ENCODE measurements at regions not wholly inside any gene's neighbourhood (a gene's known extent, or its start where the extent isn't known, plus 50 kb on each side); places are given as distances from the start of the nearest gene placed in this dataset.

DNA sequence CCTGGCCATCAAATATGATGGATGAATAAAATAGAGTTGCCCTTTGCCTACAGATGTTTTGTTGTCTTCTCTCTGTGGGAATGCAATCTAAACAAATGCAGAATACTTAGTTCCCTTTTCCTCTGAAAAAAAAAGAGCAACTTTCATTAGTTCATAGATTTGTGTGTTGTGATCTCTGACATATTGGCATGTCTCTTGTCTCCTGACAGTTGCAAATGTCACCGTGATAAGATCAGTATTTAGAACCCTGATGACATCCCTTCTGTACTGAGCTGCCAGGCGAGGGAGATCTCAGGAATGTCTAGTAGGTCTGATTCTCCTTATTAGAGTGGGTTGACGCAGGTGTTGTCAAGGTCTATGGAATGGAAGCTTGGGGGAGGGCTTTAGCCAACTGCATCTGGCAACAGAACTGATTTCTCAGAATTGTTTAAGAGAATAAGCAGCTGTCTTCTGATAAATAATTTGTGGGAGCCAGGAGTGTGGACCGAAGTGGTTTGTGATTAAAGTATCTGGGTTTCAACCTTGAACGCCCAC lies 130.4 kb downstream of the GALR1 start:
- TF ChIP-seq POLR2AphosphoS5 (IDR thresholded peaks at IDR 0.05) = no peak
- TF ChIP-seq, protein P1, sequence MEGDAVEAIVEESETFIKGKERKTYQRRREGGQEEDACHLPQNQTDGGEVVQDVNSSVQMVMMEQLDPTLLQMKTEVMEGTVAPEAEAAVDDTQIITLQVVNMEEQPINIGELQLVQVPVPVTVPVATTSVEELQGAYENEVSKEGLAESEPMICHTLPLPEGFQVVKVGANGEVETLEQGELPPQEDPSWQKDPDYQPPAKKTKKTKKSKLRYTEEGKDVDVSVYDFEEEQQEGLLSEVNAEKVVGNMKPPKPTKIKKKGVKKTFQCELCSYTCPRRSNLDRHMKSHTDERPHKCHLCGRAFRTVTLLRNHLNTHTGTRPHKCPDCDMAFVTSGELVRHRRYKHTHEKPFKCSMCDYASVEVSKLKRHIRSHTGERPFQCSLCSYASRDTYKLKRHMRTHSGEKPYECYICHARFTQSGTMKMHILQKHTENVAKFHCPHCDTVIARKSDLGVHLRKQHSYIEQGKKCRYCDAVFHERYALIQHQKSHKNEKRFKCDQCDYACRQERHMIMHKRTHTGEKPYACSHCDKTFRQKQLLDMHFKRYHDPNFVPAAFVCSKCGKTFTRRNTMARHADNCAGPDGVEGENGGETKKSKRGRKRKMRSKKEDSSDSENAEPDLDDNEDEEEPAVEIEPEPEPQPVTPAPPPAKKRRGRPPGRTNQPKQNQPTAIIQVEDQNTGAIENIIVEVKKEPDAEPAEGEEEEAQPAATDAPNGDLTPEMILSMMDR (IDR thresholded peaks at IDR 0.05) = no peak
- TF ChIP-seq POLR2A (IDR thresholded peaks at IDR 0.05) = no peak
- H3K4me1 ChIP-seq = no peaks in the 10 kb centered on the region
- no peaks in the 10 kb centered on the region for H3K36me3 ChIP-seq
- no peak for DNase-seq (ENCODE audit: low spot score in 2 of 2)
- H3K27ac ChIP-seq = no peak overlapping the region
- no peaks in the 10 kb centered on the region for H3K9me3 ChIP-seq
- intact Hi-C loops (cut with DNase I; ENCODE audit: low total_unique reads) = loop anchor here (5.0 kb wide), 1 partner anchor 1257 kb away; no protein-coding TSS in a partner anchor
- H3K4me3 ChIP-seq = no peak overlapping the region
- no peaks in the 10 kb centered on the region for H3K27me3 ChIP-seq

DNA sequence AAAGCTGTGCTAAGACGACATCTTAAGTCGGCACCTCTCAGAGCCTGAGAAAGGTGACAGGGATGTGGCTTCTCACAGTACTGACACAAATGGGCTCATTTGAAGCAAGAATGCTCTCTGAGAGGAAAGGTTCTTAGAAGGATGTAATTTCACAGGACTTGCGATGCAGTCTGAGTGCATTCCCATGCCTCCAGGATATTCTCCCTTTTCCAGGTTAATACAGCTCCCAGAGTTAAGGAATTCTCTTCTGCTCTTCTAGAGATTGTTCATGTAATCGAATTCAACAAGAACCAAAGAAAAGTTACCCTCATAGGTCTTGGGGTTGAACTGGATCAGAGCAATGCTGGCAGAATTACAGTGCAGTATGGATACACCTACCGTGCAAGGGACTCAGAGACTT lies 131.0 kb downstream of the GALR1 start:
- no peak overlapping the region for H3K27ac ChIP-seq
- intact Hi-C loops (cut with DNase I; ENCODE audit: low total_unique reads) = loop anchor here (5.0 kb wide), 1 partner anchor 1257 kb away; no protein-coding TSS in a partner anchor
- no peaks in the 10 kb centered on the region for H3K4me1 ChIP-seq
- H3K36me3 ChIP-seq = no peaks in the 10 kb centered on the region
- H3K9me3 ChIP-seq = no peaks in the 10 kb centered on the region
- no peak for TF ChIP-seq POLR2A (IDR thresholded peaks at IDR 0.05)
- TF ChIP-seq, protein P1 (IDR thresholded peaks at IDR 0.05) = no peak
- TF ChIP-seq POLR2AphosphoS5 (IDR thresholded peaks at IDR 0.05) = no peak
- DNase-seq (ENCODE audit: low spot score in 2 of 2) = no peak
- H3K27me3 ChIP-seq = no peaks in the 10 kb centered on the region
- H3K4me3 ChIP-seq = no peak overlapping the region

DNA sequence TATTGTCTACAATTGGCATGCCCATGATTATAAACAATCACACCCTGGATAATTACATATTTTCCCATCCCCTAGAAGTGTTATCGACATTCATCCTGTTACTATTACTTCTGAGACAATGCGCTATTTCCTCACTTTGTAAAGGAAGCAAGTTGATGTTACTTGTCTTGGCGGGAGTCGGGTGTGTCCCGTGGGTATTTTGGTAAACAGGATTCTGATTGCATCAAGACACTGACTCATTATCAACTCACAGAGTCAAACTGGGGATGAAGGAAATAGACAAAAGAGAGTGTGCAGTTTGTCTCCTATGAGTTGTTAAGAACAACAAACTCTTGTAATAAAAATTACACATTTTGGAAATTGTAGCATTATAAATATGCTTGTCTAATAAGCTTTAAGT lies 142.7 kb downstream of the GALR1 start:
- H3K27me3 ChIP-seq = no peaks in the 10 kb centered on the region
- DNase-seq (ENCODE audit: low spot score in 2 of 2) = no peak
- no peaks in the 10 kb centered on the region for H3K9me3 ChIP-seq
- intact Hi-C loops (cut with DNase I; ENCODE audit: low total_unique reads) = no loop called here
- TF ChIP-seq POLR2A (IDR thresholded peaks at IDR 0.05) = no peak
- no peak for TF ChIP-seq POLR2AphosphoS5 (IDR thresholded peaks at IDR 0.05)
- TF ChIP-seq, protein P1 (IDR thresholded peaks at IDR 0.05) = no peak
- no peaks in the 10 kb centered on the region for H3K4me1 ChIP-seq
- no peak overlapping the region for H3K27ac ChIP-seq
- H3K36me3 ChIP-seq = no peaks in the 10 kb centered on the region
- no peak overlapping the region for H3K4me3 ChIP-seq

DNA sequence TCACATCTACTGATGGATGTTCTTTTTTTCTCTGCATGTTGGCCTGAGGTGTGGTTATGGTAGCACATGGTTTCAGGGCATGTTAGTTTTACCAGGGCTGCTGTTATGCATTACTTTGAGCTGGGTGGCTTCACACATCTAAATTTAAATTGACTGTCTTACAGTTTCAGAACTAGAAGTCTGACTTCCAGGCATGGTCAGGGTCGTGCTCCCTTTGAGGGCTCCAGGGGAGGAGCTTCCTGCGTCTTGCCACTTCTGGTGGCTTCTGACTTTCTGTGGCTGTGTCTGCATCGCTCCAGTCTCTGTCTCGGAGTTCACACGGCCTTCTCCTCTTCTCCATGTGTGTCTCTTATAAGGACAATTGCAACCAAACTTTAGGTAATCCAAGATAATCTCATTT lies 143.9 kb downstream of the GALR1 start:
- H3K27me3 ChIP-seq = no peaks in the 10 kb centered on the region
- no peak overlapping the region for H3K4me3 ChIP-seq
- no peaks in the 10 kb centered on the region for H3K9me3 ChIP-seq
- H3K27ac ChIP-seq = no peak overlapping the region
- H3K4me1 ChIP-seq = no peaks in the 10 kb centered on the region
- DNase-seq (ENCODE audit: low spot score in 2 of 2) = no peak
- TF ChIP-seq POLR2AphosphoS5 (IDR thresholded peaks at IDR 0.05) = no peak
- TF ChIP-seq, protein P1 (IDR thresholded peaks at IDR 0.05) = no peak
- TF ChIP-seq POLR2A (IDR thresholded peaks at IDR 0.05) = no peak
- intact Hi-C loops (cut with DNase I; ENCODE audit: low total_unique reads) = no loop called here
- H3K36me3 ChIP-seq = no peaks in the 10 kb centered on the region

DNA sequence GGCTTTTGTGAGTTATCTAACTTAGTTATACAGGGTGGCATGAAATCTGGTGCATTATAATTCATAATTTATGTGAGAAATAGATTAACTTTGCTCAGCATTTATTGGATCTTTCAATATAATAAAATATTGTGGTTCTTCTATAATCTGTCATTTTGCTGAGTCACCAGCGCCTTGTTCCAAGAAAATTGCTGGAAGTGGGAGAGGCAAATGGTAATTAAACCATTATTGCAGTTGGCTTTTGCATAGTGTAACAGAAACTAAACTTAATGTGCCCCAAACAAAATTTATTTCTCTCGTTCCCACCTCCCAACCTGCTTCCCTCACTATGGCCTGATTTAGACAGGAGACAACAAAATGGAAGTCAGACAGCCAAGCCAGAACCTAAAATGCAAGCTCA lies 146.3 kb downstream of the GALR1 start:
- Histone ChIP-seq H3K4me1 (no peaks in the 10 kb centered on the region), H3K27ac (no peak overlapping the region), H3K27me3 (no peaks in the 10 kb centered on the region), H3K36me3 (no peaks in the 10 kb centered on the region), H3K9me3 (no peaks in the 10 kb centered on the region), H3K4me3 (no peak overlapping the region)
- intact Hi-C loops (cut with DNase I; ENCODE audit: low total_unique reads) = no loop called here
- TF ChIP-seq POLR2A (IDR thresholded peaks at IDR 0.05) = no peak
- TF ChIP-seq POLR2AphosphoS5 (IDR thresholded peaks at IDR 0.05) = no peak
- TF ChIP-seq, protein P1 (IDR thresholded peaks at IDR 0.05) = no peak
- no peak for DNase-seq (ENCODE audit: low spot score in 2 of 2)
